ENCODE measurements at regions not wholly inside any gene's neighbourhood (a gene's known extent, or its start where the extent isn't known, plus 50 kb on each side); places are given as distances from the start of the nearest gene placed in this dataset.

GRCh38 chr10:31147210-31147608 lies 115.5 kb upstream of the ZNF438 start (continued):
- no peak for TF ChIP-seq REST (IDR thresholded peaks at IDR 0.05; ENCODE audit: unreplicated experiment)
- no peak for TF ChIP-seq POLR2AphosphoS5 (IDR thresholded peaks at IDR 0.05; ENCODE audit: low read depth)
- TF ChIP-seq ZNF114 (CRISPR knock-in tag; IDR thresholded peaks at IDR 0.05) = no peak
- no peak for TF ChIP-seq CREB1 (CRISPR knock-in tag; IDR thresholded peaks at IDR 0.05; ENCODE audit: low read depth)
- TF ChIP-seq EZH2phosphoT487 (IDR thresholded peaks at IDR 0.05; ENCODE audit: unreplicated experiment) = no peak
- TF ChIP-seq ETS1 (IDR thresholded peaks at IDR 0.05) = no peak
- TF ChIP-seq JUNB (IDR thresholded peaks at IDR 0.05; ENCODE audit: unreplicated experiment) = no peak
- no peak for TF ChIP-seq STAT1 (IDR thresholded peaks at IDR 0.05; ENCODE audit: unreplicated experiment)
- no peak for TF ChIP-seq CTCF (conservative IDR thresholded peaks at IDR 0.05; ENCODE audit: low read depth in 2 of 2)
- no peak for TF ChIP-seq EZH2 (IDR thresholded peaks at IDR 0.05; ENCODE audit: low read depth, unreplicated experiment)

- Mint-ChIP-seq H3K27me3 (ENCODE audit: insufficient read depth, low read depth, poor library complexity) (peaks cover 2% of the 10 kb centered on the region), H3K4me1 (peaks cover 13% of the 10 kb centered on the region), H3K9me3 (peaks cover 1% of the 10 kb centered on the region; the same call in 2 of the 3 replicates), H3K4me3 (no peak overlapping the region), H3K36me3 (ENCODE audit: low read depth) (no peaks in the 10 kb centered on the region), H3K27ac (no peak overlapping the region)
- no peak for ATAC-seq
- H3K4me2 ChIP-seq = no peak overlapping the region
- H3K9me2 ChIP-seq (ENCODE audit: insufficient read depth) = 0 out of 2 replicates have a peak, but pooled peaks cover 6% of the 10 kb centered on the region
- no peak for DNase-seq (ENCODE audit: low spot score)
- no peaks in the 10 kb centered on the region for H4K20me1 ChIP-seq (replicated peaks; ENCODE audit: insufficient read depth)
- no peaks in the 10 kb centered on the region for H3K36me3 ChIP-seq (ENCODE audit: insufficient read depth)
- no peaks in the 10 kb centered on the region for H3K27me3 ChIP-seq (ENCODE audit: insufficient read depth)
- no peak overlapping the region for H3K4me3 ChIP-seq
- no peaks in the 10 kb centered on the region for H3K4me1 ChIP-seq (ENCODE audit: insufficient read depth)
- no peak overlapping the region for H3K27ac ChIP-seq (ENCODE audit: low read depth)
- H3K79me2 ChIP-seq (replicated peaks; ENCODE audit: insufficient read depth) = no peaks in the 10 kb centered on the region
- no peak overlapping the region for H2AFZ ChIP-seq
- no peaks in the 10 kb centered on the region for H3F3A ChIP-seq (replicated peaks; ENCODE audit: low read depth)
- no peak for TF ChIP-seq CREB1 (CRISPR knock-in tag; IDR thresholded peaks at IDR 0.05; ENCODE audit: low read depth)
- TF ChIP-seq JUNB (IDR thresholded peaks at IDR 0.05; ENCODE audit: unreplicated experiment) = no peak
- no peak for TF ChIP-seq NANOG (IDR thresholded peaks at IDR 0.05; ENCODE audit: borderline replicate concordance)
- TF ChIP-seq REST (IDR thresholded peaks at IDR 0.05; ENCODE audit: unreplicated experiment) = no peak
- TF ChIP-seq STAT1 (IDR thresholded peaks at IDR 0.05; ENCODE audit: unreplicated experiment) = no peak
- TF ChIP-seq ZNF114 (CRISPR knock-in tag; IDR thresholded peaks at IDR 0.05) = no peak
- no peak for TF ChIP-seq POLR2AphosphoS5 (IDR thresholded peaks at IDR 0.05; ENCODE audit: low read depth)
- TF ChIP-seq EZH2phosphoT487 (IDR thresholded peaks at IDR 0.05; ENCODE audit: unreplicated experiment) = no peak
These were observed 117.3 kb upstream of the ZNF438 start for GRCh38 chr10:31148951-31149350.
